Breast epithelium (tissue), 3 donors: ENCODE measurements at regions not wholly inside any gene's neighbourhood (a gene's known extent, or its start where the extent isn't known, plus 50 kb on each side); places are given as distances from the start of the nearest gene placed in this dataset.

Experiments used
- CTCF ChIP-seq, 3 donors: fragments of 450-650 bp; IDR thresholded peaks; one replicate each; pipeline ENCODE4 v1.5.1; 2016 to 2017; ENCODE audit warnings: antibody characterized with exemption in 3 of 3, mild to moderate bottlenecking in 3 of 3, moderate library complexity in 3 of 3
- POLR2A ChIP-seq: fragments of 450-650 bp; IDR thresholded peaks from one replicate; pipeline ENCODE4 v1.6.1; 2016; ENCODE audit warnings: antibody characterized with exemption, mild to moderate bottlenecking, moderate library complexity

- TF ChIP-seq CTCF (IDR thresholded peaks at IDR 0.05) (no peak), POLR2A (no peak)
Observed at GRCh38 chr2:842151-842803, 108.4 kb upstream of the SNTG2 start.
